ENCODE measurements at regions not wholly inside any gene's neighbourhood (a gene's known extent, or its start where the extent isn't known, plus 50 kb on each side); places are given as distances from the start of the nearest gene placed in this dataset.

GRCh38 chr6:56770011-56770520 is 127.4 kb upstream of the DST start:
- Histone ChIP-seq H3K4me3 (ENCODE audit: low read depth in 1 of 3, low read length in 3 of 3) (no peak overlapping the region), H3K27me3 (ENCODE audit: control insufficient read depth in 4 of 4, insufficient read depth in 4 of 4, low read length in 3 of 4) (no peaks in the 10 kb centered on the region), H3K36me3 (ENCODE audit: control insufficient read depth in 4 of 4, insufficient read depth in 3 of 4, low read depth in 1 of 4, low read length in 3 of 4) (no peaks in the 10 kb centered on the region), H3K27ac (ENCODE audit: low read depth in 1 of 2, low read length in 2 of 2) (no peak overlapping the region), H3K9ac (ENCODE audit: low read depth in 1 of 2, low read length in 2 of 2) (no peak overlapping the region), H3K4me1 (ENCODE audit: control insufficient read depth in 4 of 4, insufficient read depth in 4 of 4, low read length in 3 of 4) (no peaks in the 10 kb centered on the region), H3K9me3 (ENCODE audit: control insufficient read depth in 4 of 4, low read length in 3 of 4) (no peaks in the 10 kb centered on the region)
- DNase-seq (ENCODE audit: low spot score) = no peak
- WGBS = 92% methylated on average over 2 of the region's 2 CpGs
- TF ChIP-seq SP1 (IDR thresholded peaks at IDR 0.05) = no peak
- TF ChIP-seq NR2F2 (IDR thresholded peaks at IDR 0.05) = no peak
- TF ChIP-seq, protein P1, sequence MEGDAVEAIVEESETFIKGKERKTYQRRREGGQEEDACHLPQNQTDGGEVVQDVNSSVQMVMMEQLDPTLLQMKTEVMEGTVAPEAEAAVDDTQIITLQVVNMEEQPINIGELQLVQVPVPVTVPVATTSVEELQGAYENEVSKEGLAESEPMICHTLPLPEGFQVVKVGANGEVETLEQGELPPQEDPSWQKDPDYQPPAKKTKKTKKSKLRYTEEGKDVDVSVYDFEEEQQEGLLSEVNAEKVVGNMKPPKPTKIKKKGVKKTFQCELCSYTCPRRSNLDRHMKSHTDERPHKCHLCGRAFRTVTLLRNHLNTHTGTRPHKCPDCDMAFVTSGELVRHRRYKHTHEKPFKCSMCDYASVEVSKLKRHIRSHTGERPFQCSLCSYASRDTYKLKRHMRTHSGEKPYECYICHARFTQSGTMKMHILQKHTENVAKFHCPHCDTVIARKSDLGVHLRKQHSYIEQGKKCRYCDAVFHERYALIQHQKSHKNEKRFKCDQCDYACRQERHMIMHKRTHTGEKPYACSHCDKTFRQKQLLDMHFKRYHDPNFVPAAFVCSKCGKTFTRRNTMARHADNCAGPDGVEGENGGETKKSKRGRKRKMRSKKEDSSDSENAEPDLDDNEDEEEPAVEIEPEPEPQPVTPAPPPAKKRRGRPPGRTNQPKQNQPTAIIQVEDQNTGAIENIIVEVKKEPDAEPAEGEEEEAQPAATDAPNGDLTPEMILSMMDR (IDR thresholded peaks at IDR 0.05; ENCODE audit: low read depth, low read length, missing input control) = no peak
- no peak for TF ChIP-seq RXRA (IDR thresholded peaks at IDR 0.05)
- TF ChIP-seq FOXA1 (IDR thresholded peaks at IDR 0.05) = no peak
- TF ChIP-seq FOXA2 (IDR thresholded peaks at IDR 0.05) = no peak

DNA sequence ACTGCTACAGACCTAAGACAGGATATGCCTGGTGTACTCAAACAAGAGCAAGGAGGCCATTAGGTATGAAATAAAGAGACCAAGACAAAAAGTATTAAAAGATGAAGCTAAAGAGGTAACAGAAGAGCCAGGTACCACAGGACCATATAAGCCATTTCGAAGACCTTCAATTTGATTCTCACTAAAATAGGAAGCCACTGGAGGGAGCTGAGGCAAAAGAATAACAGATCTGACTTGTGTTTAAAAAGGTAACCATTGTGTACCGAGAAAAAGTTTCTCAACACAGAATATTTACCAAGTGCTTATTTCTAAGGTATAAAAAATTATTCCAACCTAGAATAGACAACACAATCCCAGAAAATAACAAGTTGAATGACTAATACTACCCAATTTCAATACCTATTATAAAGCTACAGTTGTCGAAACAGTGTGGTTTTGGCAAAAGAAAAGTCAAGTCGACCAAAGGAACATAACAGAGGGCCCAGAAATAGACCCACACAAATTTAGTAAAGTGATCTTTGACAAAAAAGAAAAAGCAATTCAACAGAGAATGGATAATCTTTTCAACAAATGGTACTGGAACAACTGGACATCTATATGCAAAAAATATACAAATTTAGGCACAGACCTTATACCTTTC is 125.3 kb upstream of the DST start:
- Histone ChIP-seq H3K4me1 (ENCODE audit: control insufficient read depth in 4 of 4, insufficient read depth in 4 of 4, low read length in 3 of 4) (peaks cover 0 to 9% (median 3%) of the 10 kb centered on the region in 4 donors), H3K9ac (ENCODE audit: low read depth in 1 of 2, low read length in 2 of 2) (no peak overlapping the region), H3K9me3 (ENCODE audit: control insufficient read depth in 4 of 4, low read length in 3 of 4) (no peaks in the 10 kb centered on the region), H3K36me3 (ENCODE audit: control insufficient read depth in 4 of 4, insufficient read depth in 3 of 4, low read depth in 1 of 4, low read length in 3 of 4) (no peaks in the 10 kb centered on the region), H3K4me3 (ENCODE audit: low read depth in 1 of 3, low read length in 3 of 3) (no peak overlapping the region), H3K27me3 (ENCODE audit: control insufficient read depth in 4 of 4, insufficient read depth in 4 of 4, low read length in 3 of 4) (no peaks in the 10 kb centered on the region), H3K27ac (ENCODE audit: low read depth in 1 of 2, low read length in 2 of 2) (no peak overlapping the region)
- 86% methylated on average over 4 of the region's 4 CpGs for WGBS
- no peak for DNase-seq (ENCODE audit: low spot score)
- TF ChIP-seq FOXA1 (IDR thresholded peaks at IDR 0.05) = no peak
- no peak for TF ChIP-seq EGR1 (IDR thresholded peaks at IDR 0.05; ENCODE audit: low read depth in 2 of 2)
- TF ChIP-seq RXRA (IDR thresholded peaks at IDR 0.05) = no peak
- no peak for TF ChIP-seq TAF1 (conservative IDR thresholded peaks at IDR 0.05)
- TF ChIP-seq, protein P2, sequence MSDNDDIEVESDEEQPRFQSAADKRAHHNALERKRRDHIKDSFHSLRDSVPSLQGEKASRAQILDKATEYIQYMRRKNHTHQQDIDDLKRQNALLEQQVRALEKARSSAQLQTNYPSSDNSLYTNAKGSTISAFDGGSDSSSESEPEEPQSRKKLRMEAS (IDR thresholded peaks at IDR 0.05) = no peak
- TF ChIP-seq NR2F2 (IDR thresholded peaks at IDR 0.05) = no peak
- TF ChIP-seq, protein P3, sequence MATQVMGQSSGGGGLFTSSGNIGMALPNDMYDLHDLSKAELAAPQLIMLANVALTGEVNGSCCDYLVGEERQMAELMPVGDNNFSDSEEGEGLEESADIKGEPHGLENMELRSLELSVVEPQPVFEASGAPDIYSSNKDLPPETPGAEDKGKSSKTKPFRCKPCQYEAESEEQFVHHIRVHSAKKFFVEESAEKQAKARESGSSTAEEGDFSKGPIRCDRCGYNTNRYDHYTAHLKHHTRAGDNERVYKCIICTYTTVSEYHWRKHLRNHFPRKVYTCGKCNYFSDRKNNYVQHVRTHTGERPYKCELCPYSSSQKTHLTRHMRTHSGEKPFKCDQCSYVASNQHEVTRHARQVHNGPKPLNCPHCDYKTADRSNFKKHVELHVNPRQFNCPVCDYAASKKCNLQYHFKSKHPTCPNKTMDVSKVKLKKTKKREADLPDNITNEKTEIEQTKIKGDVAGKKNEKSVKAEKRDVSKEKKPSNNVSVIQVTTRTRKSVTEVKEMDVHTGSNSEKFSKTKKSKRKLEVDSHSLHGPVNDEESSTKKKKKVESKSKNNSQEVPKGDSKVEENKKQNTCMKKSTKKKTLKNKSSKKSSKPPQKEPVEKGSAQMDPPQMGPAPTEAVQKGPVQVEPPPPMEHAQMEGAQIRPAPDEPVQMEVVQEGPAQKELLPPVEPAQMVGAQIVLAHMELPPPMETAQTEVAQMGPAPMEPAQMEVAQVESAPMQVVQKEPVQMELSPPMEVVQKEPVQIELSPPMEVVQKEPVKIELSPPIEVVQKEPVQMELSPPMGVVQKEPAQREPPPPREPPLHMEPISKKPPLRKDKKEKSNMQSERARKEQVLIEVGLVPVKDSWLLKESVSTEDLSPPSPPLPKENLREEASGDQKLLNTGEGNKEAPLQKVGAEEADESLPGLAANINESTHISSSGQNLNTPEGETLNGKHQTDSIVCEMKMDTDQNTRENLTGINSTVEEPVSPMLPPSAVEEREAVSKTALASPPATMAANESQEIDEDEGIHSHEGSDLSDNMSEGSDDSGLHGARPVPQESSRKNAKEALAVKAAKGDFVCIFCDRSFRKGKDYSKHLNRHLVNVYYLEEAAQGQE (IDR thresholded peaks at IDR 0.05) = no peak
- no peak for TF ChIP-seq FOXA2 (IDR thresholded peaks at IDR 0.05)
- TF ChIP-seq, protein P1 (IDR thresholded peaks at IDR 0.05; ENCODE audit: low read depth, low read length, missing input control) = no peak
- TF ChIP-seq YY1 (IDR thresholded peaks at IDR 0.05) = no peak
